Colonic mucosa (tissue), 4 donors: ENCODE measurements at regions not wholly inside any gene's neighbourhood (a gene's known extent, or its start where the extent isn't known, plus 50 kb on each side); places are given as distances from the start of the nearest gene placed in this dataset.

Experiments
- DNase-seq: peaks from one replicate; pipeline ENCODE4 v3.0.0-alpha.2; 2020
- H3K27ac ChIP-seq: fragments of 200-600 bp; one replicate; pipeline ENCODE4 v1.8.0; 2021
- H3K27me3 ChIP-seq: fragments of 200-600 bp; one replicate; pipeline ENCODE4 v1.8.0; 2021
- H3K36me3 ChIP-seq: fragments of 200-600 bp; one replicate; pipeline ENCODE4 v1.8.0; 2021
- H3K4me1 ChIP-seq: fragments of 200-600 bp; one replicate; pipeline ENCODE4 v1.8.0; 2021; ENCODE audit warnings: mild to moderate bottlenecking
- H3K4me3 ChIP-seq: fragments of 200-600 bp; one replicate; pipeline ENCODE4 v1.8.0; 2021
- H3K9ac ChIP-seq, 2 donors: one replicate each; pipeline ENCODE4 v1.7.0; 2013; ENCODE audit warnings: control low read depth in 2 of 2, low read depth in 2 of 2, low read length in 2 of 2
- H3K9me3 ChIP-seq: fragments of 200-600 bp; one replicate; pipeline ENCODE4 v1.8.0; 2021
- intact Hi-C: fragments of 100-400 bp; cut with DNase I; formaldehyde crosslinking; loops from one replicate; pipeline ENCODE4 v1.14.1; 2022
- TF ChIP-seq, protein P1 (sequence below): fragments of 200-600 bp; IDR thresholded peaks from one replicate; pipeline ENCODE4 v1.8.0; 2022; ENCODE audit warnings: antibody characterized with exemption, mild to moderate bottlenecking
- donor health status: healthy.
- donor health status: DM: no; HTN: no; CAD: no.
- donor health status: DM: no; HTN: no; CAD: no.

DNA sequence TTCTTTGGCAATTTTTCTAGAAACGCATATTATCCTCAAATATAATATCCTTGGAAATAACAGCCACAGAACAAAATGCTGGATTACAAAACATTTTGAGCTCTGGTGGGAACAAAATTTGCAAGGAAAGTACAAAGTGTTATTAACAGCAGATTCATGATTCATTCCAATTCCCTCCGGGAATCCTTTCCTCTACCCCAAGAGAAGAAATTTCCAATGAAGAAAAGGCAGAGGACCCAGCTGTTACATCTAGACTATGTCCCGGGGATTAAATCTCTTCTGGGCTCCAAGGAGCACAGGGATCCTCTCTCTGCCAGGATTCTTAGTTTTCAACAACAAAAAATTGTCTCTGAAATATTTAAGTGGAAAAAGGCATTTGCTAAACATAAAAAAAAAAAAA, 51.6 kb upstream of the TMEFF2 start:
- TF ChIP-seq, protein P1, sequence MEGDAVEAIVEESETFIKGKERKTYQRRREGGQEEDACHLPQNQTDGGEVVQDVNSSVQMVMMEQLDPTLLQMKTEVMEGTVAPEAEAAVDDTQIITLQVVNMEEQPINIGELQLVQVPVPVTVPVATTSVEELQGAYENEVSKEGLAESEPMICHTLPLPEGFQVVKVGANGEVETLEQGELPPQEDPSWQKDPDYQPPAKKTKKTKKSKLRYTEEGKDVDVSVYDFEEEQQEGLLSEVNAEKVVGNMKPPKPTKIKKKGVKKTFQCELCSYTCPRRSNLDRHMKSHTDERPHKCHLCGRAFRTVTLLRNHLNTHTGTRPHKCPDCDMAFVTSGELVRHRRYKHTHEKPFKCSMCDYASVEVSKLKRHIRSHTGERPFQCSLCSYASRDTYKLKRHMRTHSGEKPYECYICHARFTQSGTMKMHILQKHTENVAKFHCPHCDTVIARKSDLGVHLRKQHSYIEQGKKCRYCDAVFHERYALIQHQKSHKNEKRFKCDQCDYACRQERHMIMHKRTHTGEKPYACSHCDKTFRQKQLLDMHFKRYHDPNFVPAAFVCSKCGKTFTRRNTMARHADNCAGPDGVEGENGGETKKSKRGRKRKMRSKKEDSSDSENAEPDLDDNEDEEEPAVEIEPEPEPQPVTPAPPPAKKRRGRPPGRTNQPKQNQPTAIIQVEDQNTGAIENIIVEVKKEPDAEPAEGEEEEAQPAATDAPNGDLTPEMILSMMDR = no peak
- no peak for DNase-seq
- intact Hi-C loops = no loop called here
- no peak overlapping the region for H3K9ac ChIP-seq
- no peaks in the 10 kb centered on the region for H3K27me3 ChIP-seq
- H3K27ac ChIP-seq = no peak overlapping the region
- no peak overlapping the region for H3K4me3 ChIP-seq
- H3K36me3 ChIP-seq = no peaks in the 10 kb centered on the region
- H3K9me3 ChIP-seq = no peaks in the 10 kb centered on the region
- no peaks in the 10 kb centered on the region for H3K4me1 ChIP-seq

GRCh38 chr2:192245329-192245728, 50.6 kb upstream of the TMEFF2 start:
- no peak overlapping the region for H3K27ac ChIP-seq
- TF ChIP-seq, protein P1 = no peak
- H3K4me3 ChIP-seq = no peak overlapping the region
- no peak overlapping the region for H3K9ac ChIP-seq
- no peaks in the 10 kb centered on the region for H3K27me3 ChIP-seq
- no peaks in the 10 kb centered on the region for H3K9me3 ChIP-seq
- intact Hi-C loops = no loop called here
- H3K4me1 ChIP-seq = no peaks in the 10 kb centered on the region
- DNase-seq = no peak
- no peaks in the 10 kb centered on the region for H3K36me3 ChIP-seq
